Smooth muscle cell (in vitro differentiated cells): ENCODE measurements at regions not wholly inside any gene's neighbourhood (a gene's known extent, or its start where the extent isn't known, plus 50 kb on each side); places are given as distances from the start of the nearest gene placed in this dataset.

ENCODE experiments used
- DNase-seq: peaks from one replicate; lab custom pipeline; 2025; ENCODE audit not compliant: unreplicated experiment; lab: John Stamatoyannopoulos, UW
- H2AFZ ChIP-seq: fragments of 200-600 bp; sonication (generic); 2 replicates; pipeline ENCODE4 v1.6.0; 2016; ENCODE audit warnings: antibody characterized with exemption, low read depth, mild to moderate bottlenecking
- H3F3A ChIP-seq: fragments of 200-600 bp; sonication (generic); 2 replicates; pipeline ENCODE4 v1.6.0; 2017; ENCODE audit warnings: antibody characterized with exemption, low read depth
- H3K27ac ChIP-seq: fragments of 200-600 bp; sonication (generic); 2 replicates; pipeline ENCODE4 v1.5.1; 2016; ENCODE audit warnings: low read depth, mild to moderate bottlenecking
- H3K27me3 ChIP-seq: fragments of 200-600 bp; sonication (generic); 2 replicates; pipeline ENCODE4 v1.6.1; 2016; ENCODE audit warnings: low read depth, mild to moderate bottlenecking
- H3K36me3 ChIP-seq: fragments of 200-600 bp; sonication (generic); 2 replicates; pipeline ENCODE4 v1.5.1; 2016; ENCODE audit warnings: low read depth
- H3K4me1 ChIP-seq: fragments of 200-600 bp; sonication (generic); 2 replicates; pipeline ENCODE4 v1.5.1; 2016; ENCODE audit warnings: low read depth
- H3K4me2 ChIP-seq: fragments of 200-600 bp; sonication (generic); 2 replicates; pipeline ENCODE4 v1.6.0; 2016; ENCODE audit warnings: mild to moderate bottlenecking
- H3K4me3 ChIP-seq: fragments of 200-600 bp; sonication (generic); 2 replicates; pipeline ENCODE4 v1.5.1; 2016; ENCODE audit warnings: mild to moderate bottlenecking
- H3K79me2 ChIP-seq: fragments of 200-600 bp; sonication (generic); 2 replicates; pipeline ENCODE4 v1.6.0; 2016; ENCODE audit warnings: low read depth, mild to moderate bottlenecking
- H3K9ac ChIP-seq: fragments of 200-600 bp; sonication (generic); 2 replicates; pipeline ENCODE4 v1.6.0; 2016; ENCODE audit warnings: low read depth
- H3K9me3 ChIP-seq: fragments of 200-600 bp; sonication (generic); replicated peaks from 2 replicates; pipeline ENCODE4 v1.5.1; 2016; ENCODE audit warnings: low read depth
- H4K20me1 ChIP-seq: fragments of 200-600 bp; sonication (generic); 2 replicates; pipeline ENCODE4 v1.6.0; 2016; ENCODE audit warnings: low read depth
- CTCF ChIP-seq: fragments of 200-600 bp; sonication (generic); IDR thresholded peaks from 2 replicates; pipeline ENCODE4 v1.5.1; 2017; ENCODE audit warnings: borderline replicate concordance, mild to moderate bottlenecking, antibody characterized with exemption; ENCODE audit not compliant: insufficient read depth, poor library complexity, severe bottlenecking
- WGBS: methylation state at CpG from one replicate; pipeline ENCODE4 v1.1.7; 2016; ENCODE audit warnings: low lambda C conversion rate; 5-methylcytosine and 5-hydroxymethylcytosine counted together

DNA sequence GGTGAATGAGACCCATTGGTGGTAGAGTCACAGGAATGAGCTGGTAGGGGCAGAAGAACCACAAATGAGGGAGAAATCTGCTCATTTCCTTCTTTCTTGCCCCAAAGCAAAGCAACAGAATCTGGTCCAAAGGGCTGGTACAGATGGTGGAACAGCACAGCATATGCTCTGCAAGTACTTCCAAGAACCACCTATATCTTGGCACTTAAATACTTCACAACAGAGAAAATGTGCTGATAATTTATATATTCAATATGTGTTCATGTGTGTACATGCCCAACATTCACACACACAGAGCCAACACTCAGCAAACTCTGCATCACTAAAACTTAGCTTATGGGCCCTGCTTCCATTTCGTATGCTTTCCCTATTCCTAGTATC, 884.4 kb upstream of the KLHL29 start:
- no peak overlapping the region for H3K4me3 ChIP-seq
- no peaks in the 10 kb centered on the region for H3K27me3 ChIP-seq
- H3K9ac ChIP-seq = no peak overlapping the region
- H3F3A ChIP-seq = no peaks in the 10 kb centered on the region
- H2AFZ ChIP-seq = no peak overlapping the region
- H3K36me3 ChIP-seq = no peaks in the 10 kb centered on the region
- H4K20me1 ChIP-seq = no peaks in the 10 kb centered on the region
- H3K4me1 ChIP-seq = no peaks in the 10 kb centered on the region
- H3K79me2 ChIP-seq = no peaks in the 10 kb centered on the region
- no peak for DNase-seq
- WGBS = 100% methylated on average over 1 of the region's 1 CpG
- H3K9me3 ChIP-seq = no peaks in the 10 kb centered on the region
- no peak for TF ChIP-seq CTCF
- H3K27ac ChIP-seq = peak overlapping the region; percentile 20
- peak overlapping the region; percentile 3 for H3K4me2 ChIP-seq

DNA sequence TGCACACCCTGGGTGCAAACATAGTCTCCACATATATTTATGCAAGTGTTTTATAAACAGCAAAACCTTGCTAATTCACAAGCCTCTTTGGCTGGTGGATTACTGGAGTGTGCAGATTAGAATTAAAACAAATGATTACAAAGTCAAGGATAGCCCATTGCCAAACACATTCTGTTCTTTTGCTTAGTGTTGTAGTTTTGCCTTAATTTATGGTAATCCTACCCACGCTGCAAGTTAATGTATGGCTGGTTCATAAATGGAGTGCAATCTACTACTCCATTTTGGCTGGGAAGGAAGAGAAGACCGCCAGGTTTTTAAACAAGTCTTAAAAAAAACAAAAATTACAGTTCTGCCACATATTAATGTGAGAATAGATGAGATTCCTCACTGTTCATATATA, 883.1 kb upstream of the KLHL29 start:
- Histone ChIP-seq H3K4me3 (no peak overlapping the region), H3K4me1 (no peaks in the 10 kb centered on the region), H3K79me2 (no peaks in the 10 kb centered on the region), H3K4me2 (no peak overlapping the region), H4K20me1 (no peaks in the 10 kb centered on the region), H3K36me3 (no peaks in the 10 kb centered on the region), H3K27ac (no peak overlapping the region), H3K9me3 (no peaks in the 10 kb centered on the region), H3F3A (no peaks in the 10 kb centered on the region), H3K27me3 (no peaks in the 10 kb centered on the region), H2AFZ (no peak overlapping the region), H3K9ac (no peak overlapping the region)
- no peak for DNase-seq
- no peak for TF ChIP-seq CTCF
- WGBS = 85% methylated on average over 2 of the region's 2 CpGs

DNA sequence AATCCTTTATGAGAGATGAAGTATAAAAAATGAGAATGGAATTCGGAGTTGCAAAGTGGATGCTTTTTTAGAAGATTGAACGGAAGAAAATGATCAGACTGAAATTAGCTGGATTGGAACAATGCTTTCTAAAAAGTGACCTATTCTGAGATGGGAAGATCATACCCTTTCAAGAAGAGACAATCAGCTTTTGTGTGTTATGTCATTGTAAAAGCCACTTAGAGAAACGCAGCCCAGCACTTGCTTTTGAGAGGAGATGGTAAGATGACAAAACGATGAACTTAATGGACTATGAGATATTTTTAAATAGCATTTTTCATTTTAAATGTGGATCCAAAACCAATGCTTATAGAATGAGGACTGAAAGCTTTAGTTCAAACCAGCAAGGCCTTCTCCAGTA, 871.4 kb upstream of the KLHL29 start:
- Histone ChIP-seq H3K9ac (no peak overlapping the region), H3K4me1 (peaks cover 6% of the 10 kb centered on the region), H4K20me1 (no peaks in the 10 kb centered on the region), H3F3A (no peaks in the 10 kb centered on the region), H3K9me3 (no peaks in the 10 kb centered on the region), H3K27ac (no peak overlapping the region), H3K36me3 (no peaks in the 10 kb centered on the region), H3K79me2 (no peaks in the 10 kb centered on the region), H3K27me3 (no peaks in the 10 kb centered on the region), H3K4me3 (no peak overlapping the region), H3K4me2 (no peak overlapping the region), H2AFZ (no peak overlapping the region)
- 96% methylated on average over 4 of the region's 4 CpGs for WGBS
- no peak for TF ChIP-seq CTCF
- DNase-seq = no peak

DNA sequence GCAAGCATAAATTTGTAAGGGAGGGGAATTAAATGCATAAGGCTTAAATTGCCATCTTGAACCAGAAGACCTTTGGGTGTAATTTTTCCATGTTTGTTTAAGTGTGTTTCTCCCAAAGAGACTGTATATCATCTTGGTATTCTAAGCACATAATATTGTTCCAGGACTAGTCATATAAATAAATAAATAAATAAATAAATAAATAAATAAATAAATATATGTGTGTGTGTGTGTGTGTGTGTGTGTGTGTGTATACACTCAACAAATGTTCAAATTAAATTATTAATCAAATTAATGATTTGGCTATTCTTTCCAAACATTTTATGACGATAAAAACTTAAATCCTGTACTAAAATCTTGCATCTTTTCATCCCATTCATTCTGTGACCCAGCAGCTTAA, 867.8 kb upstream of the KLHL29 start:
- H3K27me3 ChIP-seq = no peaks in the 10 kb centered on the region

More for the DNA sequence above, 867.8 kb upstream of the KLHL29 start:
- no peak overlapping the region for H2AFZ ChIP-seq
- H3F3A ChIP-seq = no peaks in the 10 kb centered on the region
- no peaks in the 10 kb centered on the region for H4K20me1 ChIP-seq
- H3K9ac ChIP-seq = no peak overlapping the region
- no peak for DNase-seq
- H3K36me3 ChIP-seq = no peaks in the 10 kb centered on the region
- H3K27ac ChIP-seq = no peak overlapping the region
- H3K4me2 ChIP-seq = no peak overlapping the region
- peaks cover 16% of the 10 kb centered on the region for H3K4me1 ChIP-seq
- TF ChIP-seq CTCF = no peak
- H3K4me3 ChIP-seq = no peak overlapping the region
- no peaks in the 10 kb centered on the region for H3K79me2 ChIP-seq
- 33% methylated on average over 1 of the region's 1 CpG for WGBS
- no peaks in the 10 kb centered on the region for H3K9me3 ChIP-seq
